ENCODE measurements at regions not wholly inside any gene's neighbourhood (a gene's known extent, or its start where the extent isn't known, plus 50 kb on each side); places are given as distances from the start of the nearest gene placed in this dataset.

GRCh38 chr6:43934803-43935602 is 165.0 kb downstream of the VEGFA start:
- no peaks in the 10 kb centered on the region for H3K9me3 ChIP-seq (replicated peaks; ENCODE audit: control insufficient read depth, insufficient read depth, low read length)
- no peaks in the 10 kb centered on the region for H3K79me2 ChIP-seq (ENCODE audit: control insufficient read depth, insufficient read depth, low read length)
- H3K4me1 ChIP-seq (ENCODE audit: control insufficient read depth, insufficient read depth, low read length) = no peaks in the 10 kb centered on the region
- FAIRE-seq = no peak
- H3K27me3 ChIP-seq (replicated peaks in 1 of 2; ENCODE audit: control insufficient read depth in 2 of 2, insufficient read depth in 2 of 2, low read length in 1 of 2) = no peaks in the 10 kb centered on the region
- SMC1A ChIA-PET (ENCODE audit: uncharacterized antibody, unreplicated experiment) = interaction anchor here (1.0 to 2.6 kb wide), 2 partner anchors 10 to 21 kb away, joined by 3 to 7 read pairs; no protein-coding TSS in a partner anchor
- 29% methylated on average over 9 of the region's 9 CpGs for WGBS (ENCODE audit: insufficient coverage, insufficient replicate concordance, low lambda C conversion rate, missing lambda C conversion rate)
- no peak for ATAC-seq
- DNase-seq (ENCODE audit: low read depth, low spot score) = no peak
- H3K4me2 ChIP-seq (ENCODE audit: control insufficient read depth, insufficient read depth) = no peak overlapping the region
- no peaks in the 10 kb centered on the region for H4K20me1 ChIP-seq (ENCODE audit: control insufficient read depth, insufficient read depth)
- H3K36me3 ChIP-seq (ENCODE audit: control insufficient read depth in 2 of 2, insufficient read depth in 2 of 2, low read length in 1 of 2) = no peaks in the 10 kb centered on the region
- POLR2A ChIA-PET = interaction anchor here (1.2 kb wide), 1 partner anchor 33 kb away, joined by 4 read pairs; no protein-coding TSS in a partner anchor
- TF ChIP-seq ETV6 (conservative IDR thresholded peaks at IDR 0.05 in 1 of 2, IDR thresholded peaks at IDR 0.05 in 1 of 2; ENCODE audit: borderline replicate concordance in 1 of 2, low read depth in 1 of 2) (no peak), FOS (IDR thresholded peaks at IDR 0.05; ENCODE audit: borderline replicate concordance, extremely low read depth, insufficient read length) (no peak), SMC3 (IDR thresholded peaks at IDR 0.05; ENCODE audit: borderline replicate concordance, low read length) (no peak), E2F4 (IDR thresholded peaks at IDR 0.05; ENCODE audit: low read depth, low read length) (no peak)
- TF ChIP-seq, protein P1, sequence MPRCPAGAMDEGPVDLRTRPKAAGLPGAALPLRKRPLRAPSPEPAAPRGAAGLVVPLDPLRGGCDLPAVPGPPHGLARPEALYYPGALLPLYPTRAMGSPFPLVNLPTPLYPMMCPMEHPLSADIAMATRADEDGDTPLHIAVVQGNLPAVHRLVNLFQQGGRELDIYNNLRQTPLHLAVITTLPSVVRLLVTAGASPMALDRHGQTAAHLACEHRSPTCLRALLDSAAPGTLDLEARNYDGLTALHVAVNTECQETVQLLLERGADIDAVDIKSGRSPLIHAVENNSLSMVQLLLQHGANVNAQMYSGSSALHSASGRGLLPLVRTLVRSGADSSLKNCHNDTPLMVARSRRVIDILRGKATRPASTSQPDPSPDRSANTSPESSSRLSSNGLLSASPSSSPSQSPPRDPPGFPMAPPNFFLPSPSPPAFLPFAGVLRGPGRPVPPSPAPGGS (IDR thresholded peaks at IDR 0.05; ENCODE audit: borderline replicate concordance, insufficient read depth, low read depth, low read length, poor library complexity, severe bottlenecking) = no peak
- H2AFZ ChIP-seq (ENCODE audit: control insufficient read depth, low read depth, low read length) = no peak overlapping the region
- CTCF ChIA-PET = no interaction called here
- in situ Hi-C loops (cut with MboI) = no loop called here
- RAD21 ChIA-PET (ENCODE audit: unreplicated experiment) = interaction anchor here (0.7 to 1.4 kb wide), 5 partner anchors 14 to 161 kb away, joined by 3 read pairs; no protein-coding TSS in a partner anchor
- BruUV-seq (replicated peaks) = no TSS peak
- H3K27ac ChIP-seq (ENCODE audit: control insufficient read depth, insufficient read depth) = no peak overlapping the region
- H3K4me3 ChIP-seq = no peak overlapping the region
- intact Hi-C loops (cut with micrococcal nuclease; ENCODE audit: unreplicated experiment) = no loop called here
- H3K9ac ChIP-seq (ENCODE audit: control insufficient read depth, insufficient read depth, low read length) = no peak overlapping the region
